GM12878 (cell line): ENCODE measurements at regions not wholly inside any gene's neighbourhood (a gene's known extent, or its start where the extent isn't known, plus 50 kb on each side); places are given as distances from the start of the nearest gene placed in this dataset.

Source experiments
- ATAC-seq: fragments of 200-7000 bp; cut with Tn5 transposase; 3 replicates; pipeline ENCODE4 v1.9.1; 2020; ENCODE audit warnings: mild to moderate bottlenecking, moderate library complexity
- BruUV-seq: library from RNA; stranded (reverse); fragments of 400-500 nt; replicated peaks from 2 replicates; lab custom pipeline; 2021; lab: Mats Ljungman, UMichigan
- CTCF ChIA-PET: fragments of 300-600 bp; sonication (Branson Sonifier 250); formaldehyde crosslinking; extraction: SDS; loops from one replicate; lab custom pipeline; 2021; ENCODE audit warnings: inconsistent platforms; lab: Yijun Ruan, JAX
- POLR2A ChIA-PET: fragments of 350-600 bp; formaldehyde crosslinking; extraction: SDS; loops from one replicate; lab custom pipeline; 2021; ENCODE audit warnings: inconsistent platforms; lab: Charles Lee
- RAD21 ChIA-PET: fragments of 300-600 bp; sonication (Branson Sonifier 250); formaldehyde crosslinking; loops from one replicate; lab custom pipeline; 2023; ENCODE audit warnings: antibody characterized with exemption; ENCODE audit not compliant: unreplicated experiment; lab: Charles Lee
- SMC1A ChIA-PET: fragments of 300-600 bp; sonication (Branson Sonifier 250); formaldehyde crosslinking; loops from one replicate; lab custom pipeline; 2023; ENCODE audit not compliant: unreplicated experiment, uncharacterized antibody; lab: Charles Lee
- DNase-seq: peaks from one replicate; pipeline ENCODE4 v3.0.0-alpha.2; 2011; ENCODE audit warnings: low read depth, low spot score
- FAIRE-seq: peaks from 3 replicates; lab custom pipeline; 2011; peaks lifted over from hg19 to GRCh38; lab: Jason Lieb, UNC
- H2AFZ ChIP-seq: 2 replicates; pipeline ENCODE4 v1.6.0; 2011; ENCODE audit warnings: low read depth, low read length, control low read depth; ENCODE audit not compliant: control insufficient read depth
- H3K27ac ChIP-seq: 2 replicates; pipeline ENCODE4 v1.5.1; 2011; ENCODE audit warnings: control low read depth; ENCODE audit not compliant: control insufficient read depth, insufficient read depth
- H3K27me3 ChIP-seq, 2 experiments: replicated peaks in 1 of 2; 2 replicates each; pipeline versions ENCODE4 v1.6.0 to v1.6.1; 2011; ENCODE audit warnings: low read length in 1 of 2; ENCODE audit not compliant: control insufficient read depth in 2 of 2, insufficient read depth in 2 of 2
- H3K36me3 ChIP-seq, 2 experiments: 2 replicates each; pipeline ENCODE4 v1.5.1; 2011; ENCODE audit warnings: low read length in 1 of 2; ENCODE audit not compliant: control insufficient read depth in 2 of 2, insufficient read depth in 2 of 2
- H3K4me1 ChIP-seq: 2 replicates; pipeline ENCODE4 v1.6.1; 2011; ENCODE audit warnings: mild to moderate bottlenecking, low read length, moderate library complexity, mixed read lengths; ENCODE audit not compliant: control insufficient read depth, insufficient read depth
- H3K4me2 ChIP-seq: 2 replicates; pipeline ENCODE4 v1.6.0; 2011; ENCODE audit warnings: control low read depth; ENCODE audit not compliant: control insufficient read depth, insufficient read depth
- H3K4me3 ChIP-seq: fragments of 200-600 bp; sonication (generic); 2 replicates; pipeline ENCODE4 v1.5.1; 2016
- H3K79me2 ChIP-seq: 2 replicates; pipeline ENCODE4 v1.6.0; 2011; ENCODE audit warnings: low read length; ENCODE audit not compliant: control insufficient read depth, insufficient read depth
- H3K9ac ChIP-seq: 2 replicates; pipeline ENCODE4 v1.8.0; 2011; ENCODE audit warnings: low read length, control low read depth, mixed read lengths; ENCODE audit not compliant: control insufficient read depth, insufficient read depth
- H3K9me3 ChIP-seq: replicated peaks from 3 replicates; pipeline ENCODE4 v1.5.1; 2011; ENCODE audit warnings: mild to moderate bottlenecking, low read length; ENCODE audit not compliant: control insufficient read depth, insufficient read depth
- H4K20me1 ChIP-seq: 2 replicates; pipeline ENCODE4 v1.6.0; 2011; ENCODE audit not compliant: control insufficient read depth, insufficient read depth
- BHLHE40 ChIP-seq, 2 experiments: fragments of 450-650 bp in 1 of 2; IDR thresholded peaks; 2 replicates each; pipeline ENCODE4 v1.6.1; 2011 to 2017; ENCODE audit warnings: low read depth in 2 of 2, borderline replicate concordance in 1 of 2, improper control_type of control experiment in 1 of 2, low read length in 1 of 2, mild to moderate bottlenecking in 1 of 2
- BRCA1 ChIP-seq: IDR thresholded peaks from 2 replicates; pipeline ENCODE4 v1.6.1; 2011; ENCODE audit warnings: low read depth, low read length, improper control_type of control experiment
- CEBPZ ChIP-seq: fragments of 150-350 bp; IDR thresholded peaks from 2 replicates; pipeline ENCODE4 v1.6.1; 2016; ENCODE audit warnings: low read depth, low read length
- E2F4 ChIP-seq: IDR thresholded peaks from 2 replicates; pipeline ENCODE4 v1.6.1; 2012; ENCODE audit warnings: low read depth, low read length, improper control_type of control experiment
- IKZF2 ChIP-seq, 2 experiments: fragments of 450-650 bp; IDR thresholded peaks; 2 replicates each; pipeline ENCODE4 v1.6.1; 2017; ENCODE audit warnings: mild to moderate bottlenecking in 2 of 2, moderate library complexity in 2 of 2
- IRF3 ChIP-seq: fragments of 450-650 bp; IDR thresholded peaks from 2 replicates; pipeline ENCODE4 v1.6.1; 2014; ENCODE audit warnings: mild to moderate bottlenecking
- KDM1A ChIP-seq: fragments of 200-600 bp; sonication (generic); IDR thresholded peaks from 2 replicates; pipeline ENCODE4 v1.6.1; 2016; ENCODE audit warnings: borderline replicate concordance
- MEF2B ChIP-seq: fragments of 450-650 bp; IDR thresholded peaks from 2 replicates; pipeline ENCODE4 v1.6.1; 2018; ENCODE audit warnings: mild to moderate bottlenecking, moderate library complexity; ENCODE audit not compliant: partially characterized antibody, poor library complexity, severe bottlenecking
- NR2C1 ChIP-seq: fragments of 450-650 bp; IDR thresholded peaks from 2 replicates; pipeline ENCODE4 v1.6.1; 2017; ENCODE audit warnings: antibody characterized with exemption, mild to moderate bottlenecking, moderate library complexity
- NR2C2 ChIP-seq: IDR thresholded peaks from 2 replicates; pipeline ENCODE4 v1.6.1; 2011; ENCODE audit warnings: borderline replicate concordance, low read depth; ENCODE audit not compliant: control insufficient read depth, insufficient read length
- POLR2AphosphoS5 ChIP-seq: IDR thresholded peaks from 2 replicates; pipeline ENCODE4 v1.6.1; 2011; ENCODE audit warnings: mild to moderate bottlenecking, low read length, inconsistent platforms
- RAD51 ChIP-seq: fragments of 450-650 bp; IDR thresholded peaks from 2 replicates; pipeline ENCODE4 v1.6.1; 2016; ENCODE audit warnings: moderate library complexity, mild to moderate bottlenecking, inconsistent platforms
- SIX5 ChIP-seq: IDR thresholded peaks from 2 replicates; pipeline ENCODE4 v1.6.1; 2011; ENCODE audit warnings: mild to moderate bottlenecking, low read depth, low read length, moderate library complexity; ENCODE audit not compliant: severe bottlenecking
- SKIL ChIP-seq: fragments of 450-650 bp; IDR thresholded peaks from 2 replicates; pipeline ENCODE4 v1.6.1; 2017; ENCODE audit warnings: mild to moderate bottlenecking, low read depth, inconsistent platforms; ENCODE audit not compliant: poor library complexity, severe bottlenecking
- WGBS: methylation state at CpG from one replicate; pipeline ENCODE4 v1.1.6; 2016; ENCODE audit warnings: low lambda C conversion rate; ENCODE audit not compliant: insufficient replicate concordance, insufficient coverage; ENCODE audit errors: missing lambda C conversion rate; 5-methylcytosine and 5-hydroxymethylcytosine counted together
- in situ Hi-C: fragments of 300-500 bp; cut with MboI; formaldehyde crosslinking; loops from 9 replicates; pipeline ENCODE4 v1.14.3; 2018; ENCODE audit warnings: mixed read lengths
- intact Hi-C: fragments of 100-400 bp; cut with micrococcal nuclease; formaldehyde crosslinking; loops from one replicate; pipeline ENCODE4 v1.14.2; 2022; ENCODE audit not compliant: unreplicated experiment

GRCh38 chr2:221931251-221931991 lies 359.3 kb upstream of the EPHA4 start:
- ATAC-seq = no peak
- no peak for TF ChIP-seq SKIL
- TF ChIP-seq POLR2AphosphoS5 = no peak
- no peak for TF ChIP-seq BRCA1
- TF ChIP-seq NR2C2 = no peak
- TF ChIP-seq E2F4 = no peak
- no peak for TF ChIP-seq IKZF2 (IDR thresholded peaks at IDR 0.05)
- TF ChIP-seq IRF3 = no peak
- TF ChIP-seq MEF2B = no peak
- TF ChIP-seq RAD51 = no peak
- no peak for TF ChIP-seq SIX5
- TF ChIP-seq KDM1A = no peak
- no peak for TF ChIP-seq BHLHE40 (IDR thresholded peaks at IDR 0.05; ENCODE audit: borderline replicate concordance in 1 of 2, low read depth in 2 of 2, low read length in 1 of 2)
- TF ChIP-seq CEBPZ = no peak
- TF ChIP-seq NR2C1 = no peak
- RAD21 ChIA-PET = no interaction called here
- H3K27me3 ChIP-seq = no peaks in the 10 kb centered on the region
- H2AFZ ChIP-seq = no peak overlapping the region
- POLR2A ChIA-PET = no interaction called here
- H3K79me2 ChIP-seq = no peaks in the 10 kb centered on the region
- H3K4me2 ChIP-seq = no peak overlapping the region
- in situ Hi-C loops (no loop called here), intact Hi-C loops (no loop called here)
- FAIRE-seq = no peak
- SMC1A ChIA-PET = no interaction called here
- BruUV-seq = no TSS peak
- H3K9me3 ChIP-seq = no peaks in the 10 kb centered on the region
- CTCF ChIA-PET = no interaction called here
- no peak overlapping the region for H3K4me3 ChIP-seq
- no peaks in the 10 kb centered on the region for H4K20me1 ChIP-seq
- no peak overlapping the region for H3K9ac ChIP-seq
- no peak for DNase-seq
- H3K27ac ChIP-seq = no peak overlapping the region
- no peaks in the 10 kb centered on the region for H3K4me1 ChIP-seq
- no peaks in the 10 kb centered on the region for H3K36me3 ChIP-seq
- 69% methylated on average over 6 of the region's 6 CpGs for WGBS
